Naive thymus-derived CD4-positive, alpha-beta T cell (primary cell): ENCODE measurements at regions not wholly inside any gene's neighbourhood (a gene's known extent, or its start where the extent isn't known, plus 50 kb on each side); places are given as distances from the start of the nearest gene placed in this dataset.
"Not testable (repeated sequence)": the region's sequence is repeated elsewhere in the genome, so short reads cannot be mapped to it uniquely, and the experiment has no call there.

Source experiments
- ATAC-seq: fragments of 150-1000 bp; cut with Tn5 transposase; 2 replicates; pipeline ENCODE4 v1.10.0; 2021; ENCODE audit warnings: mild to moderate bottlenecking, moderate library complexity
- CTCF ChIA-PET: fragments of 350-600 bp; sonication (Branson Sonifier 250); formaldehyde crosslinking; loops from one replicate; lab custom pipeline; 2021; ENCODE audit warnings: antibody characterized with exemption; lab: Charles Lee
- POLR2A ChIA-PET: fragments of 350-600 bp; sonication (Branson Sonifier 250); formaldehyde crosslinking; loops from one replicate; lab custom pipeline; 2021; ENCODE audit warnings: antibody characterized with exemption, inconsistent platforms; lab: Charles Lee
- DNase-seq, 9 donors: peaks; one replicate each; pipeline versions ENCODE4 v3.0.0 to v3.0.0-alpha.2; 2020 to 2022; ENCODE audit warnings: mixed read lengths in 1 of 9
- H3K27ac ChIP-seq: one replicate; pipeline ENCODE4 v1.7.0; 2013; ENCODE audit warnings: mild to moderate bottlenecking, low read depth, low read length, moderate library complexity
- H3K27me3 ChIP-seq, 2 donors: one replicate each; pipeline ENCODE4 v1.7.0; 2013; ENCODE audit warnings: low read length in 2 of 2, mild to moderate bottlenecking in 2 of 2, moderate library complexity in 2 of 2; ENCODE audit not compliant: control insufficient read depth in 2 of 2, insufficient read depth in 2 of 2
- H3K36me3 ChIP-seq, 3 experiments: 1 replicate in 2 of 3; 2 replicates in 1 of 3; pipeline ENCODE4 v1.7.0; 2013; ENCODE audit warnings: low read length in 3 of 3, mild to moderate bottlenecking in 3 of 3, moderate library complexity in 1 of 3; ENCODE audit not compliant: insufficient read depth in 3 of 3, control insufficient read depth in 2 of 3
- H3K4me1 ChIP-seq, 2 donors: one replicate each; pipeline ENCODE4 v1.7.0; 2013; ENCODE audit warnings: low read length in 2 of 2, mild to moderate bottlenecking in 2 of 2, moderate library complexity in 1 of 2; ENCODE audit not compliant: control insufficient read depth in 2 of 2, insufficient read depth in 2 of 2
- H3K4me3 ChIP-seq: 2 replicates; pipeline ENCODE4 v1.7.0; 2013; ENCODE audit warnings: mild to moderate bottlenecking, low read length
- H3K9me3 ChIP-seq, 3 experiments: 1 replicate in 2 of 3; 2 replicates in 1 of 3; pipeline ENCODE4 v1.7.0; 2013; ENCODE audit warnings: low read length in 3 of 3; ENCODE audit not compliant: control insufficient read depth in 2 of 3
- H3K27ac Mint-ChIP-seq, 9 donors: one replicate each; pipeline ENCODE4 v1.8.0; 2020 to 2022; ENCODE audit warnings: mixed read lengths in 9 of 9, mild to moderate bottlenecking in 8 of 9, moderate library complexity in 5 of 9, inconsistent platforms in 2 of 9
- H3K27me3 Mint-ChIP-seq, 5 donors: one replicate each; pipeline ENCODE4 v1.8.0; 2021 to 2022; ENCODE audit warnings: mixed read lengths in 5 of 5, mild to moderate bottlenecking in 1 of 5
- H3K36me3 Mint-ChIP-seq, 5 donors: one replicate each; pipeline ENCODE4 v1.8.0; 2020 to 2022; ENCODE audit warnings: mixed read lengths in 5 of 5, mild to moderate bottlenecking in 3 of 5, inconsistent platforms in 1 of 5
- H3K4me1 Mint-ChIP-seq, 7 donors: one replicate each; pipeline ENCODE4 v1.8.0; 2020 to 2022; ENCODE audit warnings: mixed read lengths in 7 of 7, mild to moderate bottlenecking in 3 of 7, inconsistent platforms in 1 of 7
- H3K4me3 Mint-ChIP-seq, 10 donors: one replicate each; pipeline ENCODE4 v1.8.0; 2020 to 2022; ENCODE audit warnings: mild to moderate bottlenecking in 10 of 10, mixed read lengths in 10 of 10, moderate library complexity in 6 of 10, inconsistent platforms in 2 of 10
- H3K9me3 Mint-ChIP-seq, 11 donors: one replicate each; pipeline ENCODE4 v1.8.0; 2020 to 2022; ENCODE audit warnings: mixed read lengths in 11 of 11, mild to moderate bottlenecking in 4 of 11, inconsistent platforms in 1 of 11, moderate library complexity in 1 of 11
- intact Hi-C, 2 donors: fragments of 100-400 bp; cut with micrococcal nuclease; formaldehyde crosslinking; loops; one replicate each; pipeline ENCODE4 v1.15.1; 2023

GRCh38 chr3:177263615-177264368, 66.5 kb upstream of the TBL1XR1 start:
- H3K27me3 Mint-ChIP-seq, result no peaks in the 10 kb centered on the region
- H3K27ac Mint-ChIP-seq, result peak overlapping the region in 1 of 9 donors; percentile 84
- ATAC-seq (no peak), DNase-seq (no peak)
- peaks cover 0 to 4% (median 0%) of the 10 kb centered on the region in 5 donors for H3K36me3 Mint-ChIP-seq
- Histone ChIP-seq H3K9me3 (no peaks in the 10 kb centered on the region), H3K4me3 (no peak overlapping the region), H3K27me3 (no peaks in the 10 kb centered on the region), H3K4me1 (no peaks in the 10 kb centered on the region), H3K36me3 (no peaks in the 10 kb centered on the region), H3K27ac (no peak overlapping the region)
- peaks cover 0 to 4% (median 0%) of the 10 kb centered on the region in 11 donors for H3K9me3 Mint-ChIP-seq
- no peak overlapping the region for H3K4me3 Mint-ChIP-seq
- ChIA-PET CTCF (no interaction called here), POLR2A (interaction anchor here (0.6 kb wide), 1 partner anchor 823 kb away, joined by 3 read pairs; no protein-coding TSS in a partner anchor)
- intact Hi-C loops, result no loop called here
- peaks cover 0 to 5% (median 0%) of the 10 kb centered on the region in 7 donors for H3K4me1 Mint-ChIP-seq

GRCh38 chr3:177271811-177272501, 74.7 kb upstream of the TBL1XR1 start:
- H3K4me3 ChIP-seq, intact Hi-C loops, H3K36me3 Mint-ChIP-seq, H3K9me3 Mint-ChIP-seq, H3K27ac Mint-ChIP-seq, H3K27ac ChIP-seq, H3K4me1 ChIP-seq, CTCF ChIA-PET, DNase-seq, H3K9me3 ChIP-seq, H3K27me3 ChIP-seq, H3K4me1 Mint-ChIP-seq, H3K4me3 Mint-ChIP-seq, POLR2A ChIA-PET, ATAC-seq, H3K27me3 Mint-ChIP-seq, H3K36me3 ChIP-seq: not testable (repeated sequence)

GRCh38 chr3:177278016-177278415, 80.7 kb upstream of the TBL1XR1 start:
- Histone ChIP-seq H3K27me3 (no peaks in the 10 kb centered on the region), H3K36me3 (no peaks in the 10 kb centered on the region), H3K4me1 (peaks cover 0 to 14% of the 10 kb centered on the region in 2 donors), H3K4me3 (no peak overlapping the region), H3K9me3 (no peaks in the 10 kb centered on the region), H3K27ac (no peak overlapping the region)
- ATAC-seq, result no peak
- ChIA-PET CTCF (no interaction called here), POLR2A (no interaction called here)
- Mint-ChIP-seq H3K36me3 (peaks cover 0 to 20% (median 0%) of the 10 kb centered on the region in 5 donors), H3K27ac (no peak overlapping the region), H3K27me3 (no peaks in the 10 kb centered on the region), H3K4me3 (peak overlapping the region in 1 of 10 donors; percentile 15), H3K4me1 (peaks cover 17 to 31% (median 22%) of the 10 kb centered on the region in 7 donors), H3K9me3 (peaks cover 0 to 8% (median 0%) of the 10 kb centered on the region in 11 donors)
- intact Hi-C loops, result no loop called here
- no peak for DNase-seq

GRCh38 chr3:177279118-177279815, 82.0 kb upstream of the TBL1XR1 start:
- Histone ChIP-seq H3K9me3 (no peaks in the 10 kb centered on the region), H3K4me1 (peaks cover 0 to 19% of the 10 kb centered on the region in 2 donors), H3K27ac (no peak overlapping the region), H3K27me3 (no peaks in the 10 kb centered on the region), H3K4me3 (no peak overlapping the region), H3K36me3 (no peaks in the 10 kb centered on the region)
- intact Hi-C loops, result no loop called here
- ATAC-seq, result no peak
- H3K27me3 Mint-ChIP-seq, result no peaks in the 10 kb centered on the region
- CTCF ChIA-PET, result no interaction called here
- no peak for DNase-seq
- H3K36me3 Mint-ChIP-seq, result peaks cover 0 to 20% (median 0%) of the 10 kb centered on the region in 5 donors
- H3K4me3 Mint-ChIP-seq, result no peak overlapping the region
- H3K4me1 Mint-ChIP-seq, result peaks cover 17 to 36% (median 25%) of the 10 kb centered on the region in 7 donors
- H3K9me3 Mint-ChIP-seq, result peaks cover 0 to 8% (median 0%) of the 10 kb centered on the region in 11 donors
- peak overlapping the region in 2 of 9 donors; percentile 12 to 54 for H3K27ac Mint-ChIP-seq
- POLR2A ChIA-PET, result no interaction called here

GRCh38 chr3:177281292-177282118, 84.2 kb upstream of the TBL1XR1 start:
- peak in 1 of 9 donors; percentile 15 for DNase-seq
- intact Hi-C loops, result loop anchor here in 1 of 2 donors (5.0 kb wide), 1 partner anchor 76 kb away; no protein-coding TSS in a partner anchor
- Histone ChIP-seq H3K4me3 (no peak overlapping the region), H3K27me3 (no peaks in the 10 kb centered on the region), H3K4me1 (peaks cover 0 to 22% of the 10 kb centered on the region in 2 donors), H3K36me3 (no peaks in the 10 kb centered on the region), H3K9me3 (no peaks in the 10 kb centered on the region), H3K27ac (no peak overlapping the region)
- peak; percentile 40 for ATAC-seq
- Mint-ChIP-seq H3K4me1 (peaks cover 20 to 42% (median 31%) of the 10 kb centered on the region in 7 donors), H3K4me3 (peak overlapping the region in 8 of 10 donors; percentile 5 to 57 (median 48)), H3K27ac (peak overlapping the region in 7 of 9 donors; percentile 2 to 83 (median 65)), H3K9me3 (peaks cover 0 to 8% (median 0%) of the 10 kb centered on the region in 11 donors), H3K36me3 (peaks cover 0 to 20% (median 0%) of the 10 kb centered on the region in 5 donors), H3K27me3 (no peaks in the 10 kb centered on the region)
- POLR2A ChIA-PET, result interaction anchor here (1.2 kb wide), 1 partner anchor 80 kb away, joined by 5 read pairs; no protein-coding TSS in a partner anchor
- CTCF ChIA-PET, result interaction anchor here (0.5 to 0.6 kb wide), 2 partner anchors 51 to 101 kb away, joined by 3 read pairs; no protein-coding TSS in a partner anchor
